AG04449 (cell line): ENCODE measurements at regions not wholly inside any gene's neighbourhood (a gene's known extent, or its start where the extent isn't known, plus 50 kb on each side); places are given as distances from the start of the nearest gene placed in this dataset.

Source experiments
- CTCF ChIA-PET: fragments of 350-600 bp; formaldehyde crosslinking; extraction: SDS; loops from one replicate; lab custom pipeline; 2021; ENCODE audit warnings: antibody characterized with exemption; lab: Yijun Ruan, JAX
- POLR2A ChIA-PET: fragments of 400-600, 350-600 bp; formaldehyde crosslinking; extraction: SDS; loops from one replicate; lab custom pipeline; 2020; ENCODE audit warnings: antibody characterized with exemption, inconsistent platforms; lab: Yijun Ruan, JAX
- DNase-seq: peaks from one replicate; pipeline ENCODE4 v3.0.0-alpha.2; 2010; ENCODE audit warnings: low read depth, low spot score
- H3K4me3 ChIP-seq: 2 replicates; pipeline ENCODE4 v1.5.1; 2011; ENCODE audit warnings: low read depth, mild to moderate bottlenecking, control low read depth, low read length
- CTCF ChIP-seq: IDR thresholded peaks from one replicate; pipeline ENCODE4 v1.5.1; 2011; ENCODE audit warnings: mild to moderate bottlenecking, moderate library complexity, low read length, control low read depth, inconsistent platforms; ENCODE audit not compliant: insufficient read depth; ENCODE audit errors: missing control alignments

GRCh38 chr20:40946451-40946850 is 82.2 kb upstream of the TOP1 start:
- no peak for TF ChIP-seq CTCF
- POLR2A ChIA-PET, result interaction anchor here (0.7 kb wide), 1 partner anchor 258 kb away, joined by 4 read pairs; the partner anchor contains the start of gene MAFB
- CTCF ChIA-PET, result interaction anchor here (0.7 to 3.1 kb wide), 4 partner anchors 16 to 1059 kb away, joined by 3 to 16 read pairs (median 3); no protein-coding TSS in a partner anchor
- no peak overlapping the region for H3K4me3 ChIP-seq
- no peak for DNase-seq

- TF ChIP-seq CTCF, result no peak
- CTCF ChIA-PET, result no interaction called here
- H3K4me3 ChIP-seq, result no peak overlapping the region
- POLR2A ChIA-PET, result no interaction called here
- DNase-seq, result no peak
Measured at GRCh38 chr20:40948465-40949267, 80.0 kb upstream of the TOP1 start.

- no peak for DNase-seq
- CTCF ChIA-PET, result no interaction called here
- TF ChIP-seq CTCF, result no peak
- POLR2A ChIA-PET, result no interaction called here
- H3K4me3 ChIP-seq, result no peak overlapping the region
Measured at GRCh38 chr20:40949346-40949745, 79.3 kb upstream of the TOP1 start.

GRCh38 chr20:40952136-40952535 is 76.5 kb upstream of the TOP1 start:
- ChIA-PET POLR2A (no interaction called here), CTCF (interaction anchor here (1.1 to 4.2 kb wide), 3 partner anchors 8 to 16 kb away, joined by 3 to 48 read pairs (median 9); no protein-coding TSS in a partner anchor)
- TF ChIP-seq CTCF, result no peak
- no peak for DNase-seq
- H3K4me3 ChIP-seq, result no peak overlapping the region

GRCh38 chr20:40953416-40953815 is 75.2 kb upstream of the TOP1 start:
- POLR2A ChIA-PET, result no interaction called here
- DNase-seq, result no peak
- TF ChIP-seq CTCF, result no peak
- no peak overlapping the region for H3K4me3 ChIP-seq
- CTCF ChIA-PET, result interaction anchor here (1.3 to 4.2 kb wide), 3 partner anchors 10 to 210 kb away, joined by 5 to 48 read pairs (median 9); no protein-coding TSS in a partner anchor

GRCh38 chr20:40953856-40954255 is 74.8 kb upstream of the TOP1 start:
- H3K4me3 ChIP-seq, result no peak overlapping the region
- TF ChIP-seq CTCF, result no peak
- ChIA-PET CTCF (interaction anchor here (1.3 to 4.2 kb wide), 3 partner anchors 10 to 210 kb away, joined by 5 to 48 read pairs (median 9); no protein-coding TSS in a partner anchor), POLR2A (no interaction called here)
- no peak for DNase-seq
